ENCODE measurements at regions not wholly inside any gene's neighbourhood (a gene's known extent, or its start where the extent isn't known, plus 50 kb on each side); places are given as distances from the start of the nearest gene placed in this dataset.

DNA sequence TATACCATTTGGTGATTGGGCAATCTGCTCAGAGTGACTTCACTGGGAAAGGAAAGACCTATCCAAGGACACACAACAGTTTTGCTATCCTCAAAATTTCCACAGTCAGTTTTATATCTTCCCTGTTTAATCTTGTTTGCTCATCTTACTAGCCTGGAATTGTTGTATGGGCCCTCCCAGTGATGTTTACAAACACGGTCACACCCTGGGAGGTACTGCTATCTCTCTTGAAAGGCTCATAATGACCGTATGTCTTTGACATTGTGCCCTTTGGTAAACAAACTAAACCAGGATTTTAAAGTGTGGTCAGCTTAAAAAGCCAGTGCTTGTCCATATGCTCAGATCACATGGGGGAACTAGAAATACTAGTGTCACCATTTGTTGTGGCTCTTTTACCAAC lies 277.0 kb downstream of the CDH2 start:
- DNase-seq = no peak

DNA sequence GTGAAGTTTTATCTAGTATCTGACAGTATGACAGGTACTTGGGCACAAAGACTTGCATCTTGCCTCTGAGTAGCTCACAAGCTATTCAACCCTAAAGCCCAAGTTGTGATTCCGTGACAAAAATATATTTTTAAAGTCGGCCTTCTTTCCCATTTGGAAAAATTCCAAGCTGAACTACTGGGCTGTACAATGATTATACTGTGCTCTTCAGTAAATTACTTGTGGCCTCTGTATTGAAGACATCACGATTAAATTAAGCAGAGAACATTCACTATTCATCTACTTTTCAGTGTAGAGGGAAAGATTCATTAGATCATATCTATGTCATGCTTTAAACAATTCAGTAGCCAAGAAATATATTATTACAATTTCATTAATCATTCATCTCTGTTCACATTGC lies 282.2 kb downstream of the CDH2 start:
- no peak for DNase-seq

DNA sequence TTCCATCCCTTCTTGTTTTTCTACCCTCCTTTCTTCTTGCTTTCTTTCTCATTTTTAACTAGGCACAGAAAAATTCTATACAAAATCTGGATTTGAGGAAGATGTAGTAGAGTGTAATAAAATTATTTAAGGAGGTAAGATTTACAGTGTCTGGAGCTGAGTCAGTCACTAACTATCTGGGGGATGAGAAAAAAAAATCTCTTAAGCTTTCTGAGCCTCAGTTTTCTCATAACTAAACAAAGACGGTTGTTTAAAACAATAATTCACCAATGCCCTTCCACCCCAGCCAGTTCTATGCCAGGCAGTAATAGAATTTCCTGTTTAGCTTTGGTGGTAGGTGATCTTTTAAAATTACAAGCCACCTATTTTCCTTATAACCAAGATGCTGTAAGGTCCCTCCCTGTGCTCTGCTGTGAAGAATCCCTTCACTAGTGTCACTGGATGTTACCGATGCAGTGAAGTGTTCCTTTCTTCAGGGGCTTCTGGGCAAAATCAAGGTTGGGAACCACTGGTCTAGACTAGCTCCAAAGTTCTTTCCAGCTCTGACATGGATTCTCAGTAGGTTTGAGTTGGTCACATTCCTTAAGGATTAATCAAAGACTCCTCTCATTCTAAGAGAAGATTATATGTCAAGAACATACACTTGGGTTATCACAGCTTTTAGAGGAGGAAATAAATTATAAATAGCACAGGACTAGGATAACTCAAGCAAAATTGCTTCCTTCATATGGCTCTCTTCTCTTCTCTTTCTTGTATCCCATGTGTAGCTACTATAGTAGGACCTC lies 289.0 kb downstream of the CDH2 start:
- DNase-seq = no peak

DNA sequence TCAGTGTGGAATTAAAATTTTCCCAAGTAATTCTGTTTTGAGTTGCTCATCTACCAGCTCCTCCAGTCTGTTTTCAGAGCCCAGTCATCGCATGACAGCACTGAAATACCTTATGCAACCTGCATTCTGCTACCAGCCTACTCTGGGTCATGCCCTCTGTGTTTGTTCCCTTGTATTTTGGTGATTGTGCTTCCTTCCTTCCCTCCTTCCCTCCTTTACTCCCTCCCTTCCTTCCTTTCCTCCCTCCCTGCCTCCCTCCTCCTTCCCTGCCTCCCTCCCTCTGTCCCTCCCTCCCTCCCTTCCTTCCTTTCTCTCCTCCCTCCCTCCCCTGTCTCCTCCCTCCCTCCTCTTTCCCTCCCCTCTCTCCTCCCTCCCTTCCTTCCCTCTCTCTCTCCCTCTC lies 289.6 kb downstream of the CDH2 start:
- no peak for DNase-seq

DNA sequence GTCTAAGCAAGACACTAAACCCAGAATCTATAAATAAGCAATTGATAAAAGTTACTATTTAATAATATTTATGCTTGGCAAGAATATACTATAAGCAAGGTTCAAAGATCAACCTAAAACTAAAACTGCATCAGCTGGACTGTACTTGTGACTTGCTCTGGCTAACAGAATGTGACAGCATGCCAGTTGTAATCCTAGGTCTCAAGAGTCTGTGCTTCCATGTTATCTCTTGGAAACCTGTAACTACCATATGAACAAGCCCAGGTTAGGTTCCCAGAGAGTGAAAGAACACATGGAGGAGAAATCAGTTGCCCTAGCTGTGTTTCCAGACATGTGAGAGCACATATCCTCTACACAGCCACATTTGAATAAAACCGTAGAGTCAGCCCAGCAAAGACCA lies 297.4 kb downstream of the CDH2 start:
- no peak for DNase-seq

DNA sequence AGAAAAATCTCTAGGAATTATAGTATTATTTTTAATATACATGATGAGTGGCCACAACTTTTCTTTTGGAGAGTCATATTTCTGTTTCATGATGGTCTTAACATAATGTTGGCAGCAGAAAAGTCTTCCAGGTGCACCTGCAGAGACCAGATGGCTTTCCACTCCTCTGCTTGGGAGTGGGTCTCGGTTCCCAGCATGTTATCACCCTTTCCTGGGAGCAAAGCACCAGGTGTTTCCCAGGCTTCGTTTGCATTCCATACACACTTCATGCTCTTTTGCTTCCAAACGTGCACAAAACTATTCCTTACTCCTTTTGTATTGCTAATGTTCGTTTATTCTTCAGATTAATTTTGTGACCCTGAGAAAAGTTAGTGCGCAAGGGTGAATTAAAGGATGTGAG lies 305.2 kb downstream of the CDH2 start:
- no peak for DNase-seq

DNA sequence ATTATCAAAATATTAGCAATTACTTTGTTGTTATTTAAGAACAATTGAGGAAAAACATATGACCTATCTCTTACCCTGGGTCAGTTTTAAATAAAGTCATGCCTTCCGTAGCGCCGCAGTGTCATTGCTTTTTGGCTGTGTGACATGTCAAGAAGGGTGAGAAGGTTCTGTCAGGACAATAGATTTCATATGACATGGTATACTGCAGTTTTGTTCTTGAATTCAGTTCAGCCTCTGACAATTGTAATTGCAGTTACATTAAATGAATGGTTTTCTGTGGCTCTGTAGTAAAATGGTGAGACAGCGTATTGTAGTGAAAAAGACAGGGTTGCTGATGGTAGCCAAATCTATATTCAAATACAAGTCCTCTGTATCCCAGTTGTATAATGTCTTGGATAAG lies 307.2 kb downstream of the CDH2 start:
- no peak for DNase-seq

DNA sequence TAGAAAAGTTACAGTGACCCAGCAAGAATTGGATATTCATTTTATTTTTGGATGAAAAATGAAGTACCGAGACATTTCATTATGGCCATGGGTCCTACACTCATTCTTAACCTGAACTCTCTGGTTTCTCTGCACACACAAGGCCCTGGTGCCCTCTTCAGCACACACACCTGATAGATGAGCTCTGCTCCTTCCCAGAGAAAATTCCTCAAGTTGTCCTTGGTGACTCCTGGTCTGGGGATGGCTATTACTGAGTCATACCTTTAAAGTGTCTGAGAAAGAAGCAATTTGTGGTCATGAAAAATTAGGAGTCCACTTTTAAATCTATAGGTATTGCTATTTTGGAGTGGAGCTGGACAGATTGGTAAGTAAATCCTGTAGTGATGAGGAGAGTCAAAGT lies 311.5 kb downstream of the CDH2 start:
- no peak for DNase-seq

DNA sequence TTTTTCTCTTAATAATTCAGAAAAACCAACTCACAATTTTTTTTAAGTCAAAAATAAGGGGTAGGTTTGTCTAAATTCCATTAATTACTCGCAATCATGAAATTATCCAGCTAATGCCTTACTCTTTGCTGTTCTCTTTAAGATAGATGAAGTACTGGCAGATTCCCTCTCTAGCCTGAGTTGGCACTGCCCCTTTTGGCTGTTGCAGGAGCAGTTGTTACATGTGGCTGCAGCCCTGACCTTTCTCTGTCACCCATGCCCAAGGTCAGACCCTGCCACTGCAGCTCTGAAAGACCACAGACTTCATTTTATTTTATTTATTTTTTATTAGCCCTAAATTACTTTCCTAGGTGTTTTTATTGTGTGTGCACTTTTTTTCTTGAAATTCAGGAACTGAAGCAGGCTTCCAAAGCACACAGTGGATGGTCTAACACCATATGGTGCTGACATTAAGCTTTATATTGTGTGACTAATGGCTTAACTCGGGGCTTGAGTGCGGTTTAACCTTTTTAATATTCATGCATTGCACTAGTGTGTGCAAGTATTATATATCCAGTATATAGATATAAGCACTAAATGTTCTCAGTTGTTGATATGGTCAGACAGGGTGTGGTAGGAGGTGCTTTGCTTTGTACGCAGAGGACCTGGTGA lies 313.0 kb downstream of the CDH2 start:
- DNase-seq = no peak

DNA sequence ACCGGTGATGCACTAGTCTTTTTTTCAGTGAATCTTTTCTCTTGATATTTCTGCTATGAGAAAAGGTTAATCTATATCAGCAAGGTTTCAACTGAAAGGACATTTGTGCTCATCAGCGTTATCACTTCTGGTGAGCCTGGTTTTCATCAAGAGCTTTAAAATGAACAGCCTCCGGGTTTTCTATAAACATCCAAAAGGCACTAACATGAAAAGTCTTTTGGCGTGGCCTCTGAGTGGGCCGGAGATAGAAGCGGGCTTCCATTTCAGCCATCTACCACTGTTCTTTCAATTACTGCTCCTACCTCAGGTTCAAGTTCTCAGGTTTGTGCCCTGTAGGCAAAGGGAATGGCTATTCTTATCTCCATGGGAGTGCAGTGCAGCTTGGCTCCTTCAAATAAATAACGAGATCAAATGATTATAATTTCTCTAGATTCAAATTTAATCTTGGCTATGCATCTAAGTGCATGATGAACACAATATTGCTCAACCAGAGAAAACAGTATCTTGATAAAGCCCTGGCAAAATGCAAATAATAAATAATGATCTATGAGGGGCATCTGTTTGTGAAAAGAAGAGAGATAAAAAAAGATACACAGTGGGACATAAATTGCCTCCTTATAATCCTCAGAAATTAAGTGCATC lies 314.8 kb downstream of the CDH2 start:
- no peak for DNase-seq

DNA sequence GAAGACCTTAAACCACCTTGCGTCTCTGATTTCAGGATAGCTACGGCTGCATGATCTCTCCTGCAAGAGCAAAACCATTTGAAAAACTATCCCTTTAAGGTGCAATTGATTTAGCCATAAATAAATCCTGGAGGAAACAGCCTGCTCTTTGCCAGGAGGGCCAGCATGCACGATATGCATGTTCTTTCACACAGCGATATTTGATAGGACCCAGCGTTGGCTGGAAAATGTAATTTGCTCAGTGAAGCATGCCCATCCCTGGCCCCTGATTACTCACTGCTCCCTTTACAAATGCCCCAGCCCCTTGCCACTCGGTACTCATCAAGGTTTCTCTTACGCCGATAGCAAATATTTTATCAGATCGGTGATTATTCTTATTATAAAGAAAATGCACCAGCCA lies 315.4 kb downstream of the CDH2 start:
- peak; percentile 42 for DNase-seq

DNA sequence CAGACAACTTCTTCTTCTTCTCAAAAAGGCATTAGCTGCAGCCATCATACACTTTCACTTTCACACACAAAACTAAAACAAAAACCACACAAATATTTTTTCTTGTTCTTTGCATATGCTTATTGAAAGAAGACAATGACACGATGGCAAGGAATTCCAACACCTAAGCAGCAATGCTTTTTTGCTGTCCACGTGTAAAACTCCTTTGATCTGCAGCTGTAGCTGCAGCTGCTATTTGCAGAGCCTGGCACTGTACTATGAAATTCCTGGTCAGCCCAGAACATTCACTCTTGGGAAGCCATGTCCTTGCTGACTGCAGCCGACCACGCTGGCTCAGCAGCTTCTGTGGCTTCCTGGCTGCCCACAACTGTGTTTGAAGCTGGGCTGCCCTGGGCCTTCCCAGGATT lies 316.2 kb downstream of the CDH2 start:
- DNase-seq = no peak

DNA sequence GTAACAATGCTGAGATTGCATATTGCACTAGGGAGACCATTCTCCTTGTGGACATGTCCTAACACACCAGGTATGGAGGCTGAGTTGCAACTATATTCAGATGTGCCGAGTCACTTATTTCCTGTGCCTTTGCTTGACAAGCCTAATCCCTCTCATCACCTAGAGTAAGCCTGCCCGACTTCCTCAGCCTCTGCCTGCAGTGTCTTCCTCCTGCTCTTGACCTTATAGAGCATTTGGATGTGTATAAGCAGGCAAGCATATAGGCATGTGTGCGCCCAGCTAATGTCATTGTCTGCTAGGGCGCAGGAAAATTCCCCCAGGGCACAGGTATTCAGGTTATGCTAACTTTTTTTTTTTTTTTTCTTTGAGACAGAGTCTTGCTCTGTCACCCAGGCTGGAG lies 316.9 kb downstream of the CDH2 start:
- DNase-seq = no peak

DNA sequence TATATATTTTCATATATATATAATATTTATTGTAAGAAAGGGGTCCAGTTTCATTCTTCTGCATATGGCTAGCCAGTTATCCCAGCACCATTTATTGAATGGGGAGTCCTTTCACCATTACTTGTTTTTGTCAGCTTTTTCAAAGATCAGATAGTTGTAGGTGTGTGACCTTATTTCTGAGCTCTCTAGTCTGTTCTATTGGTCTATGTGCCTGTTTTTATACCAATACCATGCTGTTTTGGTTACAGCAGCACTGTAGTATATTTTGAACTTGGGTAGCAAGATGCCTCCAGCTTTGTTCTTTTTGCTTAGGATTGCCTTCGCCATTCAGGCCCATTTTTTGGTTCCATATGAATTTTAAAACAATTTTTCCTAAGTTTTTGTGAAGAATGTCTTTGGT lies 320.1 kb downstream of the CDH2 start:
- no peak for DNase-seq

DNA sequence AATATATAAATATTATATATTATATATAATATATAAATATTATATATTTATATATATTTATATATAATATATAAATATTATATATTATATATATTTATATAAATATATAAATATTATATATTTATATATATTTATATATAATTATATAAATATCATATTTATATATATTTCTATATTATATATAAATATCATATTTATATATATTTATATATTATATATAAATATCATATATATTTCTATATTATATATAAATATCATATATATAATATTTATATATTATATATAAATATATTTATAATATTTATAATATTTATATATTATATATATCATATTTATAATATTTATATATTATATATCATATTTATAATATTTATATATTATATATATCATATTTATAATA lies 321.4 kb downstream of the CDH2 start:
- no peak for DNase-seq

DNA sequence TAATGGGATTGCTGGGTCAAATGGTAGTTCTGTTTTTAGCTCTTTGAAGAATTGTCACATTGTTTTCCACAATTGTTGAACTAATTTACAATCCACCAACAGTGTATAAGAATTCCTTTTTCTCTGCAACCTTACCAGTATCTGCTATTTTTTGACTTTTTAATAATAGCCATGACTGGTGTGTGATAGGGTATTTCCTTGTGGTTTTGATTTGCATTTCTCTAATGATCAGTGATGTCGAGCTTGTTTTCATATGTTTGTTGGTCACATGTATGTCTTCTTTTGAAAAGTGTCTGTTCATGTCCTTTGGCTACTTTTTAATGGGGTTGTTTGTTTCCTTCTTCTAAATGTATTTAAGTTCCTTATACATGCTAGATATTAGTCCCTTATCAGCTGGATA lies 322.3 kb downstream of the CDH2 start:
- DNase-seq = no peak

DNA sequence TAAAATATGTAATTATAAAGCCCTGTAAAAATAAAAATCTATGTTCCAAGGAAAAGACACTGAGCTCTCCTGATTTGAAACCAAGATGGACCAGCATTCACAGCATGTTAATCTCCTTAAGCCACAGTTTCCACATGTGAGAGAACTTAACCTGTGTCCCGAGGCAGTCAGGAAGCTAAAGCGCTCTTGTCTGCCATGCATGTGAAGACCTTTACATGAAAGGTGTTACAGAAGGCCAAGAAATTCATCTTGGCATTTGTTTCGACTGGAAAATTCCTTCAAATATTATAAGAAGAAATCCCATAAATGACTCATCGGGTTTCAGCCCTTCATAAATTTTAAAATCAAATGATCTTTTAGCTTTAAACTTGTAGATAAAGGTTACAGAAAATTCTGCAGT lies 328.6 kb downstream of the CDH2 start:
- no peak for DNase-seq

DNA sequence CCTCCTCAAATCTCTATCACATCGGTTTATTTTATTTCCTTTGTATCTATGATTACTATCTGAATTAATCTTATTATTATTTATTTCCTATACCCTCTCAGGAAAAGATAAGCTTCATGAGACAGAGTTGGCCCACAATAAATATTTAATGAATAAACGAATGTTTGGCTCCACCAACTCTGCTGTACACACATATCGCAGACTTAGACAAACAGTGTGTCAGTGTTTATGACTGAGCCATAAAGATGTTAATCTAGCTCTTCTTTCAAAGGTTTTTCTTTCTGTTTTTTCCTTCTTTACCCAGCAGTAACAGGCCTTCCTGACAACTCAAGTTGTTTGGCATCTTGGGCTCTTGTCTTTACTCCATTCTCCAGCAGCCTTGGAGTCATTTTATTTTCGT lies 329.5 kb downstream of the CDH2 start:
- no peak for DNase-seq

DNA sequence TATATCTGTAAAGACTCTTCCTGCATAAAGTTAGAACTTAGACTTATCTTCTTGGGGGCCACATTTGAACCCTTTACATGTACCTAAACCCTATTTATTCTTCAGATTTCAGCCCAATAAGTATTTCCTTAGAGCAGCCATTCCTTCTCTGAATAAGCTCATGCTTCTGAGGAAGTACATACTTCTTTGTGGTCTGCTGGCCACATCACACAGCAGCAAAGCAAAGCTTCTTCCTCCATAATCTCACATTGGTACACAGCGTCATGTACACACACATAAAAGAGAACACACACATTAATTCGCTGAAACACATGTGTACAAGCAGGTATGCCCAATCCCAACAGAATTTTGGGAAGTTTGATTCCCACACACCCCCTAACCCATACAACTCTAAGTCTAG lies 331.0 kb downstream of the CDH2 start:
- DNase-seq = no peak

DNA sequence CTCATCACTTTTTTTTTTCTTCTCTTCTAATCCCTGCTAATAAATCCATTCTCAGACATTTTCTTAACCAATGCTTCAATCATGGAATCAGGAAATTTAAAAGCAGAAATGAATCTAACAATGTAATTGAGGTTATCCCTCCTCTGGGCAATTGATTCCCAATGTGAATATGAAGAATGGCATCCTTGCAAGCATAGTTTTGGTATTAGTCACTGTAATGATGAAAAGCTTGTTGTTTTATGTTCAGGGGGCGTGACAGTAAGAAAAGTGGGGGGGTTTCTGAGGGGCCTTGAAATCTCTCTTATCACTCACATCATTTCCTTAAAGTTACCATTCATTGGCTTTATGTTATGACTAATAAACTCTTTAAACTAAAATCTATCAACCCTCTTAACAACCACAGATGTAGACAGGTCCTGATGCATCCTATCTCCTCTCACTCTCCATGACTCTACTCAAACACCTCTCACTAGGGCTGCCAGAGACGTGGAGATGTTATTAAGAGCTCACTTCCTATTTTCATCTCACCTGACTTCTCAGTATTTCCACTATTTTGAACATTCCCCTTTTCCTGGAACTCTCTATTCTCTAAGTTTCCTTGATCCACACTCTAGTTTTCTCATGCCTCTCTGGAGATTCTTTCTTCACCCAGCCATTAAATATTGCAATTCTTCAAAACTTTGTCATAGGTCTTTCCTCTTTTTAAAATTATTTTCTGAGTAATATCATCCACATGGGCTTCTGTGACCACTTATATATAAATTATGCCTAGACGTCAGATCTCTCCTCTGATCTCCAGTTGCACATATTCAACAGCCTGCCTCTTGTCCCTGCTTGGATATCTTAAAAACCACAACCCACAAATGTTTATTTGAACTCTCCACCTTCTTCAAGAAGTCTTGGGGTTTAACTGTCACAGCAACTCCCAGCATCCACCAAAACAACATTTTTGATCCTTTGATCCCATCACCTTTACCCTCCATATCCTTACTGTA lies 332.9 kb downstream of the CDH2 start:
- no peak for DNase-seq

DNA sequence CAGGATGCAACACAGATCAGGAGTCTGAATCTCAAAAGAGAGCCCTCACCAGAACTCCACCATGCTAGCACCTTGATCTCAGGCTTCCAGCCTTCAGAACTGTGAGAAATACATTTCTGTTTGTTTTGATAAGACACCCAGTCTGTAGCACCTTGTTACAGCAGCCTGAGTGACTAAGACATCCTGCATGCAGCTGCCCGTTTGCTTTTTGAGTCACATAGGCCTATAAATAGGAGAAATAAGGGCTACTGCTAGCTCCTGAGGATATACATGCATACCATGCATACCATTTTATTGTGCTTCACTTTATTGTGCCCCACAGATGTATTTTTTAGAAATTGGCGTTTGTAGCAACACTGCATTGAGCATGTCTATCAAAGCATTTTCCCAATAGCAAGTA lies 337.8 kb downstream of the CDH2 start:
- DNase-seq = no peak

DNA sequence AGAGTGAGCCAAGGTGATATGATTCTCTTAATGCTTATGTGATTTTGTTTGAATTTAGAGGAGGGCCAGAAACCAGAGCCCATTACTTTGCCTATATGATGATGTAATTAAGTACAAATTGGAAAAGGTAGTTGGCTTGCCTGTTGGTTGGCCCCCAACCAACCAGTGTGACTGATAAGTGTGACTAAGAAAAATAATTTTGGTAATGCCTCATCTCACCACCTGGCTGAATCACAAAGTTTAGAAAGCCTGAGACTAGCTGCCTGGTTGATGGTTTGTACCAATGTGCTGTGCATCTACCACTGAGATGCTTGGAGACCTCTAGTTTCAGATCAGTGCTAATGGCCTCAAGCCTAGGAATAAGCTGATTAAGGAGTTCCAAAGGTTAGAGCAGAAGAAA lies 338.7 kb downstream of the CDH2 start:
- no peak for DNase-seq
